ENCODE measurements at regions not wholly inside any gene's neighbourhood (a gene's known extent, or its start where the extent isn't known, plus 50 kb on each side); places are given as distances from the start of the nearest gene placed in this dataset.

DNA sequence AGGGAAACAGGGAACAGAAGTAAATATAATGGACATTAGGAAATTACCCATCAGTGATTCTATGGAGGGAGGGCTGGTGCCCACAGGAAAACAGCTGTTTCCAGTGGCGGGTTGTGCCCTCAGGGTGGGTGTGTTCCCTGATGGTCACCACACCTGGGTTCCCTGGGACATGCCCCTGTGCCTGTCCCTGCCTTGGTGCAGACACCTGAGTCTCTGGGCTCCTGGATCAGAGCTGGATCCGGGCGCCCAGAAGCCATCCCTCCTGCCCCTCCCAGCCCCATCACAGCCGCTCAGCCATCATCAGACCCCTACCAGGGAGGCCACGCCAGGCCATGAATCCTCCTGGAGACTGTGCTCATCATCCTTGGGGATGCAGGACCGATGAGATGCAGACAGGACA lies 307.2 kb upstream of the SFSWAP start:
- H3K4me3 Mint-ChIP-seq, result no peak overlapping the region
- peaks cover 6% of the 10 kb centered on the region for H3K27me3 Mint-ChIP-seq (ENCODE audit: low read depth)
- peaks cover 11% of the 10 kb centered on the region for H3K9me3 Mint-ChIP-seq
- DNase-seq (ENCODE audit: low read depth, low spot score), result no peak
- TF ChIP-seq, protein P1, sequence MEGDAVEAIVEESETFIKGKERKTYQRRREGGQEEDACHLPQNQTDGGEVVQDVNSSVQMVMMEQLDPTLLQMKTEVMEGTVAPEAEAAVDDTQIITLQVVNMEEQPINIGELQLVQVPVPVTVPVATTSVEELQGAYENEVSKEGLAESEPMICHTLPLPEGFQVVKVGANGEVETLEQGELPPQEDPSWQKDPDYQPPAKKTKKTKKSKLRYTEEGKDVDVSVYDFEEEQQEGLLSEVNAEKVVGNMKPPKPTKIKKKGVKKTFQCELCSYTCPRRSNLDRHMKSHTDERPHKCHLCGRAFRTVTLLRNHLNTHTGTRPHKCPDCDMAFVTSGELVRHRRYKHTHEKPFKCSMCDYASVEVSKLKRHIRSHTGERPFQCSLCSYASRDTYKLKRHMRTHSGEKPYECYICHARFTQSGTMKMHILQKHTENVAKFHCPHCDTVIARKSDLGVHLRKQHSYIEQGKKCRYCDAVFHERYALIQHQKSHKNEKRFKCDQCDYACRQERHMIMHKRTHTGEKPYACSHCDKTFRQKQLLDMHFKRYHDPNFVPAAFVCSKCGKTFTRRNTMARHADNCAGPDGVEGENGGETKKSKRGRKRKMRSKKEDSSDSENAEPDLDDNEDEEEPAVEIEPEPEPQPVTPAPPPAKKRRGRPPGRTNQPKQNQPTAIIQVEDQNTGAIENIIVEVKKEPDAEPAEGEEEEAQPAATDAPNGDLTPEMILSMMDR (conservative IDR thresholded peaks at IDR 0.05), result no peak
- peaks cover 4% of the 10 kb centered on the region for H3K36me3 Mint-ChIP-seq (ENCODE audit: low read depth)
- H3K27ac Mint-ChIP-seq (ENCODE audit: unreplicated experiment), result no peak overlapping the region
- H3K4me1 Mint-ChIP-seq, result peaks cover 18% of the 10 kb centered on the region

DNA sequence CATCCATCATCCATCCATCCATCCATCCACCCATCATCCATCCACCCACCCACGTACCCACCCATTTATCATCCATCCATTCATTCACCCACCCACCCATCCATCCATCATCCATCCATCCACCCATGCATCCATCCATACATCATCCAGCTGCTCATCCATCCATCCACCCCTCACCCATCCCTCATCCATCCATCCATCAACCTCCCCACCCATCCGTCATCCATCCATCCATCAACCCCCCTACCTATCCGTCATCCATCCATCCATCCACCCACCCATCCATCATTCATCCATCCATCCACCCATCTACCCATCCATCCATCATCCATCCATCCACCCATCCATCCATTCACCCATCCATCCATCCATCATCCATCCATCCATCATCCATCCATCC lies 306.2 kb upstream of the SFSWAP start:
- Mint-ChIP-seq H3K4me3 (no peak overlapping the region), H3K4me1 (peaks cover 18% of the 10 kb centered on the region), H3K27ac (ENCODE audit: unreplicated experiment) (no peak overlapping the region), H3K27me3 (ENCODE audit: low read depth) (peaks cover 8% of the 10 kb centered on the region), H3K9me3 (peaks cover 7% of the 10 kb centered on the region), H3K36me3 (ENCODE audit: low read depth) (peaks cover 2% of the 10 kb centered on the region)
- DNase-seq (ENCODE audit: low read depth, low spot score), result no peak
- TF ChIP-seq, protein P1 (conservative IDR thresholded peaks at IDR 0.05), result no peak

DNA sequence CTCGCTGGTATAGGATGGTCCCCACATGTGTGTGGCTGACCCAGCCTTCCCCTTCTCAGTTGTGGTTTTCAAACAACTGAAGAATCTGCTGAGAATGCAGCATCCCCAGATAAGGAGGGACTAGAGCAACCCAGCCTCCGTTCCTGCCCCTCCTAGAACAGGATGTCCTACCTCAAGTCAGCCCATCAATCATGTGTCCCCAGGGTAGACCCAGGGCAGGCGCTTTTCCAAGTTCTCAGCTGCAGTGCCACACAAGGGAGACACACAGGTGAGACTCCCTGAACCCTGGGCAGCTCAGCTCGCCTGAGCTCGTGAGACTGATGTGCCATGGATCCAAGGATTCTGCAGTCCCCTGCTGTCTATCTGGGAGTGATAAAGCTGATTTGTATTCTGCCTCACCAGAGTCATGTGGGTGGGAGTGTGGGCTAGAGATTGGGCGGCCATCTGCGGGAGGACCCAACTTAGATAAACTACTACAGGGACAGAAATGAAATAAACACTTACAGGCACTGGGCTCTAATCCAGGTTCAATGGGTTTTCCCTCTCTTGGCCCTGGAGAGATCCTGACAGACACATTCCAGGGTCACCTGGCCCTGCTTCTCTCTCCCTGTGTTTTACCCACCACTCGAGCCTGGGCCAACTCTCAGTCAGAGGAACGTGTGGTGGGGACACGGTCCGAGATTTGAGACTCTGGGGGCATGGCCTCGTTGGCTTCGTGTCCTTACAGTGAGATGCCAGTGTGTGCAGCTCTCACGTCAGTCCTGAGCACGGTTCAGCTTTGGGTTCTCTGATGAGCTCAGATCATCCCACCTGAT lies 303.5 kb upstream of the SFSWAP start:
- H3K4me1 Mint-ChIP-seq, result peaks cover 21% of the 10 kb centered on the region
- peaks cover 5% of the 10 kb centered on the region for H3K36me3 Mint-ChIP-seq (ENCODE audit: low read depth)
- H3K27me3 Mint-ChIP-seq (ENCODE audit: low read depth), result peaks cover 10% of the 10 kb centered on the region
- H3K4me3 Mint-ChIP-seq, result no peak overlapping the region
- TF ChIP-seq, protein P1 (conservative IDR thresholded peaks at IDR 0.05), result no peak
- H3K27ac Mint-ChIP-seq (ENCODE audit: unreplicated experiment), result no peak overlapping the region
- no peak for DNase-seq (ENCODE audit: low read depth, low spot score)
- H3K9me3 Mint-ChIP-seq, result peaks cover 10% of the 10 kb centered on the region

DNA sequence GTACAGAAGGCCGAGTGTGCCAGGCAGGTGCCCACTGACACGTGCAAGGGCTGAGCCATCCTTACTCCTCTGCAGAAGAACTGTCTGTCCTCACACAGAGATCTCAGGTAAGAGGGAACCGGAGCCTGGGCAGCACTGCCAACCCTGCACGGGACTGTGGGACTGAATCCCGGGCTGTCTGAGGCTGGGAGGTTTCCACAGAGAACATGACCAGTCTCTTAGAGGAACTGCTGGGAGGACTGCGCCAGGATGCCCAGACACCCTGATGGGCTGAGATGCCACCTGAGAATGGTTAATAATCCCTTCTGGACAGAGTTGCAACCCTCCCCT lies 302.9 kb upstream of the SFSWAP start:
- H3K4me3 Mint-ChIP-seq, result no peak overlapping the region
- peaks cover 10% of the 10 kb centered on the region for H3K27me3 Mint-ChIP-seq (ENCODE audit: low read depth)
- H3K27ac Mint-ChIP-seq (ENCODE audit: unreplicated experiment), result no peak overlapping the region
- no peak for DNase-seq (ENCODE audit: low read depth, low spot score)
- H3K9me3 Mint-ChIP-seq, result peaks cover 10% of the 10 kb centered on the region
- H3K4me1 Mint-ChIP-seq, result peaks cover 19% of the 10 kb centered on the region
- TF ChIP-seq, protein P1 (conservative IDR thresholded peaks at IDR 0.05), result no peak
- peaks cover 5% of the 10 kb centered on the region for H3K36me3 Mint-ChIP-seq (ENCODE audit: low read depth)

DNA sequence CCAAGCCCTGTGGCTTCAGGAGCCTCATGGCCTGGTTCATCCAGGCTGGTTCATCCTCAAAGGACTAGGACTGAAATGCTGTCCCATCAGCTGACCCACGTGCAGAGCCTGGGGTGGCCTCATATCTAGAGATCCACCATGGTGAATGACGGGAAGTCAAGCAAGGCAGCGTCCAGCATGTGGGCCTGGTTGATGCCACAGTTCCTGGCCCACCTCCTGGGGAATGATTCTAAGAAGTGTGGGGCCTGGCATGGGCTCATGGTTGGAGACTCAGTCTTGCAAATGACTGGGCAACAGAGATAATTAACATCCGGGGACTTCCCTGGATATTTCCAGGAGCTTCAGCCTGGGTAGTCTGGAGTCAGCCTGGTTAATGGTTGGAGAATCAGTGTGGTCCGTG lies 302.4 kb upstream of the SFSWAP start:
- peaks cover 10% of the 10 kb centered on the region for H3K9me3 Mint-ChIP-seq
- TF ChIP-seq, protein P1 (conservative IDR thresholded peaks at IDR 0.05), result no peak
- peaks cover 5% of the 10 kb centered on the region for H3K36me3 Mint-ChIP-seq (ENCODE audit: low read depth)
- H3K4me3 Mint-ChIP-seq, result no peak overlapping the region
- H3K27ac Mint-ChIP-seq (ENCODE audit: unreplicated experiment), result no peak overlapping the region
- peaks cover 19% of the 10 kb centered on the region for H3K4me1 Mint-ChIP-seq
- DNase-seq (ENCODE audit: low read depth, low spot score), result no peak
- H3K27me3 Mint-ChIP-seq (ENCODE audit: low read depth), result peaks cover 10% of the 10 kb centered on the region

Measured in neural crest cell (in vitro differentiated cells).